Ishikawa (cell line): ENCODE measurements at regions not wholly inside any gene's neighbourhood (a gene's known extent, or its start where the extent isn't known, plus 50 kb on each side); places are given as distances from the start of the nearest gene placed in this dataset.

ENCODE experiments used
- CEBPB ChIP-seq: IDR thresholded peaks from 2 replicates; pipeline ENCODE4 v1.6.1; 2012
- CREB1 ChIP-seq: IDR thresholded peaks from 2 replicates; pipeline ENCODE4 v1.6.1; 2012; ENCODE audit warnings: low read depth
- EP300 ChIP-seq: IDR thresholded peaks from 2 replicates; pipeline ENCODE4 v1.6.1; 2012; ENCODE audit warnings: borderline replicate concordance
- FOXM1 ChIP-seq: IDR thresholded peaks from 2 replicates; pipeline ENCODE4 v1.6.1; 2012; ENCODE audit warnings: low read depth, borderline replicate concordance
- MAX ChIP-seq: IDR thresholded peaks from 2 replicates; pipeline ENCODE4 v1.6.1; 2012
- RAD21 ChIP-seq: IDR thresholded peaks from 2 replicates; pipeline ENCODE4 v1.6.1; 2012; ENCODE audit warnings: low read depth
- REST ChIP-seq: IDR thresholded peaks from 2 replicates; pipeline ENCODE4 v1.6.1; 2012; ENCODE audit warnings: low read depth, mild to moderate bottlenecking
- TEAD4 ChIP-seq: IDR thresholded peaks from 2 replicates; pipeline ENCODE4 v1.6.1; 2012
- USF1 ChIP-seq: IDR thresholded peaks from 2 replicates; pipeline ENCODE4 v1.6.1; 2012
- YY1 ChIP-seq: IDR thresholded peaks from 2 replicates; pipeline ENCODE4 v1.6.1; 2012; ENCODE audit warnings: low read depth

DNA sequence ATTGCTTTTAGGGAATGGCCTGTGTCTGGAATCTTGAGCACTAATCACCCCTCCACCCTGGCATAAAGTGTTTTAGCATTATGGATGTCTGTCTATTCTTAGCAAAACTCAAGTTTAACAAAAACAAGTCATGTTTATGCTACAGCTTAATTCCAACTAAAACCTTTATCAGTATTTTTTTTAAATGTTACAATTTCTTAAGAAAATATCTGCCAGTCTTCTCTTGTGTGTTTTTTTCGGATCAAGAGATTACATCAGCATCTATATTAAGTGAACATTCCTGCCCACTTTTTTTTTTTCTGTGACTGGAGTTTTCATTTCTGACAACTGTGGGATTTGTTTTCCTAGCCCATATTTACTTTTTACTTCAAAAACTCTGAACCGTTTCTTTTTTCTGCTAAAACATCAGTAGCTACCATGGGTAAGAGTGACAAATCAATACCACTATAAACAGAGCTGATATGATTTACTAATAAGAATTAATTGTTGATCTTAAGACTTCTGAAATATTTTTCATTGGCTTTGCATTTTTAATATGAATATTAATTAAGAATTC, 94.3 kb downstream of the EDN1 start:
- TF ChIP-seq MAX (no peak), RAD21 (no peak), CREB1 (no peak), YY1 (no peak), FOXM1 (no peak), CEBPB (no peak), REST (no peak), USF1 (no peak), TEAD4 (no peak), EP300 (no peak)
